ENCODE measurements at regions not wholly inside any gene's neighbourhood (a gene's known extent, or its start where the extent isn't known, plus 50 kb on each side); places are given as distances from the start of the nearest gene placed in this dataset.

GRCh38 chr10:130230036-130230435 lies 93.8 kb downstream of the GLRX3 start:
- no peak for DNase-seq

GRCh38 chr10:130230611-130231010 lies 94.4 kb downstream of the GLRX3 start:
- DNase-seq = no peak

DNA sequence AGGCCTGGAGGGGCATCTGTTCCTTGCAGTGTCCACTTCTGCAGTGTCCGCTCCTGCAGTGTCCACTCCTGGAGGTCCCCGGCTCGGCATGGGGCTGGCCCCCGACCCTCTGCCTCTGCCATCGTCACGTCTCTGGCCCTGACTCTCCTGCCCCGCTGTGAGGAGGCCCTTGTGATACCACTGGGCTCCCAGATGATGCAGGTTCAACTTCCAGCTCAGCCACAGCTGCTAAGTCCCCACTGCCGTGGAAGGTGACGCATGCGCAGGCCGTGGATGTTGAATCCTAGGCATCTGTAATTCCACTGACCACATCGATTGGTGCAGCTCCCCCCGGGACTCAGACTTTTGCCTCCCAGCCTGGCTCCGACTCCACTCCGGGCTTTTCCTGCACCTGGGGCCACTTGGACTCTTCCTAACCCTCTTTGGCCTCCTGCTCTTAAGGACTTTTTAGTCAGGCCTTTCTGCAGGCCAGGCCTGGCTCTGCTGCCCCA lies 95.1 kb downstream of the GLRX3 start:
- no peak for DNase-seq

GRCh38 chr10:130232166-130233034 lies 96.2 kb downstream of the GLRX3 start:
- DNase-seq = no peak

GRCh38 chr10:130233035-130233360 lies 96.8 kb downstream of the GLRX3 start:
- no peak for DNase-seq

- no peak for DNase-seq
Measured at GRCh38 chr10:130233426-130233825, 97.2 kb downstream of the GLRX3 start.

GRCh38 chr10:130234171-130234965 lies 98.2 kb downstream of the GLRX3 start:
- DNase-seq = no peak

GRCh38 chr10:130236711-130237110 lies 100.5 kb downstream of the GLRX3 start:
- no peak for DNase-seq

DNA sequence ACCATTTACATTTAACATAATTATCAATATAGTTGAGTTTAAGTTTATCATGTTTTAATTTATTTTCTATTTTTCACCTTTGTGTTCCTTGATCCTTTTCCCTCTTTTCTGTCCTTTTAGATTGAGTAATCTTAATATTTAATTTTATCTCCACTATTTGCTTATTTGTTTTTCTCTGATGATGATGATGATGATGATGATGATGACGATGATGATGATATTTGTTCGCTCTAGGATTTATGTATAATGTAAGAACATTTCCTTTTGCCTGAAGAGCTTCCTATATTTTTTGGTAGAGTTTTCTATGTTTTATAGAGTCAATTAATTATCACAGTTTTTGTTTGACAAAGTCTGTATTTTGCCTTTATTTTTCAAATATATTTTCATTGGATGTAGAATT lies 104.2 kb downstream of the GLRX3 start:
- no peak for DNase-seq

DNA sequence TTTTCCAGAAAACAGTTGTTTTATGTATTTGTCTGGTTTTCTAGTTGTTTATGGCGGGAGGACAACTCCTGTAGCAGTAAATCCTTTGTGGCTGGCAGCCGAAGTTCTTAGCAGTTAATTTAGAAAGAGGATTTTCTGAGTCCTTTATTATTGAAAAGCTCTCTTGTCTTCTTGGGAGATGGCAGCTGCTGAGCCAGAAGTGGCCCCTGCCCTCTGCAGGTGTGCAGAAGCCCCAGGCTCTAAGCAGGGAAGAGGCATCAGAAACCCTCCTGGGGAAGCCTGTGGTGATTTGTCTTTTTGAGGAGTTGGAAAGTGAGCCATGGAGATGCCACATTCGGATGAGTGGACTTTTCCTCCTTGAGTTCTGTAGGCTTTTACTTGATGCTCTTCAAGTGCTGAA lies 106.3 kb downstream of the GLRX3 start:
- no peak for DNase-seq

- no peak for DNase-seq
Measured at GRCh38 chr10:130243015-130243414, 106.8 kb downstream of the GLRX3 start.

GRCh38 chr10:130244031-130244927 lies 108.1 kb downstream of the GLRX3 start:
- no peak for DNase-seq

DNA sequence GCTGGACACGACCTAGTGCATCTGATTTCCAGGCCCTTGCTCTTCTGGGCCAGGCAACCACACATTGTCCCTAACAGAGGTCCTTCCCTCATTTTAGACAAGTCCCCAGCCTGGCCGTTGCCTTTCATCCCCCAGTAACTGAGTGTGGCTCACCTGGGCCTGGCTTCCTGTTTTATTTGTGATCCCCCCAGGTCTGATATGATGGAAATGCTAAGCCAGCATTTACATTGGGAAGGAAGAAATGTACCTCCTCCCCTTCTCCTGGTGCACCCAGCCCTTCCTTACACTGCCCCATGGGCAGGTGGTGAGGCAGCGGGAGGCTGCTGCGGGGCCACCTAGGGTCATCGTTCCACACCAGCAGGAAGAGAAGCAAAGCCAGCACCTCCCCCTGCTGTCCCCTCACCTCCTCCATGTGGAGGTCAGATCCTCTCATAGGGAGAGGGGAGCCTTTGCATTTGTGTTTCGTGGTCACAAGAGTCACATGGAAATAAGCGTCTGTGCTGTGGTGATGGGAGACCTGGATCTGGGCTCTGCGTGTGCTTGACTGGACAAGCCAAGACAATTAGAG lies 108.8 kb downstream of the GLRX3 start:
- no peak for DNase-seq

DNA sequence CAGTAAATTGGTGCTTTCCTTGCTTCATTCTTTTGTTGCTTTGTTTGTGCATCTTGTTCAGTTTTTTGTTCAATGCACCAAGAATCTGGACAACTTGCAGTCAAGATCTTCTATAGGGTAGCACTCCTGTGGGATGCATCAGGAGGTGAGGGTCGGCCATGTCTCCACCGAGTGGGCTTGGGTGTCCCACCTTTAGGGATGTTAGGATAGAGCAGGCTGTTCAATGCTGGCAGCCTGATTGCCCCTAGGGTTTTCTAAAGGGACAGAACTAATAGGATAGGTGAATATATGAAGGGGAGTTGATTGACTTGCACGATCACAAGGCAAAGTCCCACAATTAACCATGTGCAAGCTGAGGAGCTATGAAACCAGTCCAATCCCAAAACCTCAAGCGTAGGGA lies 109.9 kb downstream of the GLRX3 start:
- no peak for DNase-seq

GRCh38 chr10:130250127-130250526 lies 113.9 kb downstream of the GLRX3 start:
- no peak for DNase-seq

- no peak for DNase-seq
Measured at GRCh38 chr10:130251766-130252165, 115.6 kb downstream of the GLRX3 start.

GRCh38 chr10:130254243-130254642 lies 118.1 kb downstream of the GLRX3 start:
- DNase-seq = no peak

- no peak for DNase-seq
Measured at GRCh38 chr10:130254662-130255061, 118.5 kb downstream of the GLRX3 start.

GRCh38 chr10:130255777-130256176 lies 119.6 kb downstream of the GLRX3 start:
- no peak for DNase-seq

DNA sequence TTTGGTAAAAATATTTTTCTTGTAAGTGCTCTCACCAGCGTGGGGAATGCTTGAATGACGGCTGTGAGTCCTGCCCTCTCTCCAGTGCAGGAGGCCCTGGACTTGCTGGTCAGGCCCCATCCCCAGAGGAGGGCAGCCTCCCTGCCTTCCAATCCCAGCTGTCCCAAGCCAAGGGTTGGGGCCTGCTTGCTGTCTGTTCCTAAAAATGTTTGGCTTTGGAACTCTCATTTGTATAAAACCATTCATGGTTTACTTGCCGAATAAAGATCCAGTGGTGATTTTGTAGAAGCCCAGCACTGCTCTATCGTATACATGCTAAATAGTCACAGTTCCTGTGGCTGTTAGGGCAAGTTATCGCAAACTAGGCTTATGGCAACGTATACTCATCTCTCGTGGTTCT lies 121.7 kb downstream of the GLRX3 start:
- no peak for DNase-seq

DNA sequence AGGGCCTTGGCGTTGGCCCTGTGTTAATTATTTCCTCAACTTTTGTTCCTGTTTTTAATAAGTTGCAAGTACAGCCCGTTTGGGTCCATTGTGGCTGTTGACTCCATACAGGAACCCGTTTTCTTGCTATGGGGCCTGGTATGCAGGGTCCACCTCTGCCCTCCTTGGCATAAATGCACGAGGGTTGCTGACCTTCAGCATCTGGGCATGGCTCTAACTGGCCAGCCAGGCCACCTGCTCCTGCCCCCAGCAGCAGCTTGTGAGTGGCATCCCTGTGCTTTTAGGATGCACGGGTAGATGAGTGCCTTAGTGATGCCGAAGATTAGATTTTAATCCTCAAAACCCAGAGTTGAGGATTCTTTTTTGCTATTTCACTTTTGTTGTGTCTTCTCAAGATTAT lies 123.2 kb downstream of the GLRX3 start:
- no peak for DNase-seq

- DNase-seq = no peak
Measured at GRCh38 chr10:130261306-130261705, 125.1 kb downstream of the GLRX3 start.

- DNase-seq = no peak
Measured at GRCh38 chr10:130261766-130262165, 125.6 kb downstream of the GLRX3 start.

Measured in DMS 273 treated with DMSO at 0.1 percent for 48 hours (cell line).